Urinary bladder (tissue), 3 donors: ENCODE measurements at regions not wholly inside any gene's neighbourhood (a gene's known extent, or its start where the extent isn't known, plus 50 kb on each side); places are given as distances from the start of the nearest gene placed in this dataset.

Source experiments
- DNase-seq: peaks from one replicate; pipeline ENCODE4 v3.0.0-alpha.2; 2015; ENCODE audit errors: extremely low spot score
- H3K27ac ChIP-seq: one replicate; pipeline ENCODE4 v1.5.1; 2013; ENCODE audit warnings: low read depth, mild to moderate bottlenecking, moderate library complexity
- H3K36me3 ChIP-seq: one replicate; pipeline ENCODE4 v1.6.1; 2013; ENCODE audit warnings: mild to moderate bottlenecking, moderate library complexity; ENCODE audit not compliant: insufficient read depth
- H3K4me1 ChIP-seq: one replicate; pipeline ENCODE4 v1.6.1; 2013; ENCODE audit warnings: mild to moderate bottlenecking, moderate library complexity; ENCODE audit not compliant: insufficient read depth
- H3K4me3 ChIP-seq: one replicate; pipeline ENCODE4 v1.5.1; 2013; ENCODE audit warnings: low read depth, low read length
- WGBS: extraction: QIAGEN DNeasy Blood & Tissue Kit; methylation state at CpG from one replicate; pipeline ENCODE4 v1.1.7; 2013; 5-methylcytosine and 5-hydroxymethylcytosine counted together
- donor health status: healthy with polysubstance abuse.
- donor health status: healthy.

DNA sequence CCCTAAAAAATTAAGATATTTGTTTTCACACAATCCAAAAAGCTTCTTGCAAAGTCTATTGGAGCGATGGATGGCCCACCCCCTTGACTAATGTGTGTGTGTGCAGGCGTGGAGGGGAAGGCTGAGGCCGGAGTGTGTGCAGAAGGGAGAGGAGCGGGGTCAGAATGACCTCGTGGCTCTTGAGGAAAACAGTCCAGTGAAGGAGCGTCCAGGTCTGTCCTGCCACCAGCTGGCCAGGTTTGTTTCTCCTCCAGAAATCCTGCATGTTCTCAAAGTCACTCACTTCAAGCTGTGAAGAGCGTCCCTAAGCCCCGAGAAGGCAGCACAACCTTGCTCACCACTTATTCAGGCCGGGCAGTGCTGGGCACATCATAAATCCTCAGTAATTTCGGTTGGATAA lies 69.5 kb upstream of the SSX2IP start:
- DNase-seq: no peak
- 69% methylated on average over 10 of the region's 10 CpGs for WGBS
- Histone ChIP-seq H3K4me3 (no peak overlapping the region), H3K27ac (no peak overlapping the region), H3K36me3 (no peaks in the 10 kb centered on the region), H3K4me1 (no peaks in the 10 kb centered on the region)

DNA sequence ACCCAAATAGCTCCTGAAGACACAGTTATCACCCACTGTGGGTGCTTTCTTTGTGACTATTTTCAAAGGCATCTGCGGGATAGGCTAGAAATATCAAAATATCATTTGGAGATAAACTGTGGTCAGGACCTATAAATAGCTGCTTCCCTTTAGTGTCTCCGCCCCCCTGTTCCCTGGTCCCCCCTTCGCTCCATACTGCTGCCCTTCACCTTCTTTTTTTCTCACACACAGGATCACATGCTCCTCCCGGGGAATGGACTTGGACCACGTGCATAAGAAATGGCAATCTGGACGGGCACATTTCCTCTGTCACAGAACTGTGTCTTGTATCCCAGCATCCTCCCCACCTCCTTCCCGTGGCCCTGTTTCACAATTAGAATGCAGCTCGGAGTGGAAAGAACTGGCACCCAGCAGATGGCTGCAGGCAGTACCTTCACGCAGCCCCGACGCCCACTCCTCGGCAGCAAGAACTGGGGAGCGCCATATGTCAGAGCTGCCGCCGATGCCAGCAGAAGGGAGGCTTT lies 68.8 kb upstream of the SSX2IP start:
- WGBS: 25% methylated on average over 15 of the region's 15 CpGs
- no peak for DNase-seq
- Histone ChIP-seq H3K4me1 (no peaks in the 10 kb centered on the region), H3K27ac (no peak overlapping the region), H3K4me3 (no peak overlapping the region), H3K36me3 (no peaks in the 10 kb centered on the region)

DNA sequence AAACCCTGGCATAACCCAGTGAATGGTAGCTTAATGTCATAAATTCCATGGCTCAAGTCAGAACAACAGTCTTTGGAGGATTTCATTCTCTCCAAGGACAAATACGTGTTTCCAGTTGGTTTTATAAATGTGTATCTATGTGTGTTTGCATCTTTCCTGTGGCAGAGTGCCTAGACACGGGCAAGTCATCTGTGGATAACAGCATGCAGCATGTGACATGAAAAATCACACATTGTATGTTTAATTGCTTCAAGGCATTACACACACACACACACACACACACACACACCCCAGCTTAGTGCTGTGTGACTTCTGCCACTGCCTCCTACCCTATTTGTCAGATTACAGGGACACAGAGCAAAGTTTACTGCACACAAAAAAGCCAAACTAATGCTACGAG lies 68.2 kb upstream of the SSX2IP start:
- no peak overlapping the region for H3K4me3 ChIP-seq

DNA sequence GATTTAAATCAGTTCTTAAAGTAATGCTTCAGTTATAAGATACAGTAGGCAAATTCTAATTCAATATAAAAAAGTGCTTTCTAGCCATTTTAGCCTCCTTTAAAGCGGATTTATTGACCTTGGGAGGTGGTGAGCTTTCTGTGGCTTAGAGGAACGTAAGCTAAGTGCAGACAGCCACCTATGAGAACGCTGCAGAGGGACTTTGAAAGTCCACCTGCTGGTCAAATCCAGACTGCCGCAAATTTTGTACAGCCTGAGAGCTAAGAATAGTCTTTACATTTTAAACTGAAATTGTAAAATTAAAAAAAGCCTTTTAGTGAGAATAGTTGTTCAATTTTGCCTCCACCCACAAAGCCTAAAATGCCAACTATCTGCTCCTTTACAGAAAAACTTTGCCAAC lies 67.0 kb upstream of the SSX2IP start:
- no peaks in the 10 kb centered on the region for H3K36me3 ChIP-seq
- no peak overlapping the region for H3K27ac ChIP-seq
- 89% methylated on average over 4 of the region's 4 CpGs for WGBS
- H3K4me3 ChIP-seq: no peak overlapping the region
- no peak for DNase-seq
- no peaks in the 10 kb centered on the region for H3K4me1 ChIP-seq

More for the DNA sequence above, 68.2 kb upstream of the SSX2IP start:
- Histone ChIP-seq H3K4me1 (no peaks in the 10 kb centered on the region), H3K36me3 (no peaks in the 10 kb centered on the region), H3K27ac (no peak overlapping the region)
- WGBS: 31% methylated on average over 3 of the region's 3 CpGs
- DNase-seq: no peak

DNA sequence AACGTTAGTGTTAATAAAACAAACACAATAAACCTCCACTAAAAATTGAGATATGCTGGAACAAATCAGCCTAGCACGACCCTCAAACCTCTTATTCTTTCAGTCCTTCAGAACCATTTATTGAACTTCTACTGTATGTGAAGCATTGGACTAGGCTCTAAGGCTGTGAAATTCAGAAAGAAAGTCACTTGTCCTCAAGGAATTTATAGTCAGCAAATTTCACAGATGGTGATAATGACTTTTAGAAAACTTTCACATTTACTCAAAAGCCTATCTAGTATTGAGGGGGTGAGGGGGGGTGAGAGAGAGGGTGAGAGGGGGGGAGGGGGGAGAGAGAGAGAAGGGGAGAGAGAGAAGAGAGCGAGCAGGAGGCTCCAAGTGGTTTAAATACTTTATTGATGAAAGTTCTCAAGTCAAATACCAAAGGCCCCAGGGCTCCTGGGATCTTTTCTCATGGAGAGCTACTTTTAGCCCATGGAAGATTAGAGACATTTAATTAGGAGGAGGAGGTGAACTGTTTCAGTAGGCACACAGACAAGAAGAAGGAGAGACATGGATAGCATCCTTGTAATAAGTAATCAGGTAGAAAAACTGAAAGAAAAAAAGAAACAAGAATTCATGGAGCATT lies 66.3 kb upstream of the SSX2IP start:
- Histone ChIP-seq H3K27ac (no peak overlapping the region), H3K4me1 (no peaks in the 10 kb centered on the region), H3K4me3 (no peak overlapping the region), H3K36me3 (no peaks in the 10 kb centered on the region)
- 62% methylated on average over 3 of the region's 3 CpGs for WGBS
- DNase-seq: no peak

DNA sequence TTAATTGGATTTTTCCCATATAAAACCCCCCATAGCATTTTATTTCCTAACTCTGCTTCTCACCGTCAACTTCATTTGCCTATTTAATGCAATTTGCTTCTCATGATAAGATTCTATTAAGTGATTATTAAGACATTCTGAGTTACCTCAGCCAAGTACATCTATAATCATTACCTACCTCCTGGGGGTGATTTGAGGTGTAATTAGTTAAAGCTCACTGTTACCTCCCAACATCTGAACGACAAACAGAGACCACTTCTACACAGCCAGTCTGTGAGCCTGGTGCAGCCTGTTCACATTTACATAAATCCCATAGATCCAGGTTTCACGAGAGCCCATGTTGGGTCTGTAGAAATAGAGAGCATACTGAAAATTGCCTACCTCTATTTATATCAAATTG lies 65.7 kb upstream of the SSX2IP start:
- Histone ChIP-seq H3K4me1 (no peaks in the 10 kb centered on the region), H3K27ac (no peak overlapping the region), H3K36me3 (no peaks in the 10 kb centered on the region), H3K4me3 (no peak overlapping the region)
- no peak for DNase-seq
- 74% methylated on average over 3 of the region's 3 CpGs for WGBS

DNA sequence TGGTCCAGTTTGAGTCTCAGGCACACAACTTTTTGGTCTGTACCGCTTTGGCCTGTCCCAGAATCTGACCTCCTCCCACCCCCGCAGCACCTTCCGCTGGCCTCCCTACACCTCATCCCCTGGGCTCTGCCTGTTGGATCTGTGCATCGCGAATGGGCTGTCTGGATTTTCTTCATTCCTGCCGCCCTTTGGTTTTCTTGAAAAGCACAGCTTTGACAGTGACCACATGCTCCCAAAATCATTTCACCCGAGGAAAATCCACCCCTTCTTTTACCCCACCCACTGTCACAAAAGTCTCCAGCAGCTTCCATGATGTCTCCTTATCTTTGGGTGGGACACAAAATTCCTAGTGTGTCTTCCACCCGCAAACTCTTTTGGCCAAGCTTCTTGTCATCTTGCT lies 65.0 kb upstream of the SSX2IP start:
- Histone ChIP-seq H3K36me3 (no peaks in the 10 kb centered on the region), H3K4me3 (no peak overlapping the region), H3K4me1 (no peaks in the 10 kb centered on the region), H3K27ac (no peak overlapping the region)
- no peak for DNase-seq
- 86% methylated on average over 8 of the region's 8 CpGs for WGBS

DNA sequence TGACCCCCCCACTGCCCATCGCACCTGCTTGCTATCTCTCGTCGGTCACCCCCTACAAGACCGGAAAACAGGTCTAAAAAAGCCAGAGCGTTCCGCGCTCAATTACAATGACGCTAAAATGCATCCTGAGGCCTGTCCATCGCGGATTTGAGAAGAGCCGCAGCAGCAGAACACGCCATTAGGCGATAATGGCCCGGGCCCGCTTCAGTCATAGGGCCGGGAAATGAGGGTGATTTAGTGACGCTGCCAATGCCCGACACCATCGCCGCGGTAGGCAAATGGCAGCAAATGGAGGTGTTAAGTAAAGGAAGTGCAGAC lies 64.1 kb upstream of the SSX2IP start:
- H3K36me3 ChIP-seq: no peaks in the 10 kb centered on the region
- WGBS: 70% methylated on average over 21 of the region's 21 CpGs
- DNase-seq: no peak
- no peaks in the 10 kb centered on the region for H3K4me1 ChIP-seq
- no peak overlapping the region for H3K4me3 ChIP-seq
- H3K27ac ChIP-seq: no peak overlapping the region

DNA sequence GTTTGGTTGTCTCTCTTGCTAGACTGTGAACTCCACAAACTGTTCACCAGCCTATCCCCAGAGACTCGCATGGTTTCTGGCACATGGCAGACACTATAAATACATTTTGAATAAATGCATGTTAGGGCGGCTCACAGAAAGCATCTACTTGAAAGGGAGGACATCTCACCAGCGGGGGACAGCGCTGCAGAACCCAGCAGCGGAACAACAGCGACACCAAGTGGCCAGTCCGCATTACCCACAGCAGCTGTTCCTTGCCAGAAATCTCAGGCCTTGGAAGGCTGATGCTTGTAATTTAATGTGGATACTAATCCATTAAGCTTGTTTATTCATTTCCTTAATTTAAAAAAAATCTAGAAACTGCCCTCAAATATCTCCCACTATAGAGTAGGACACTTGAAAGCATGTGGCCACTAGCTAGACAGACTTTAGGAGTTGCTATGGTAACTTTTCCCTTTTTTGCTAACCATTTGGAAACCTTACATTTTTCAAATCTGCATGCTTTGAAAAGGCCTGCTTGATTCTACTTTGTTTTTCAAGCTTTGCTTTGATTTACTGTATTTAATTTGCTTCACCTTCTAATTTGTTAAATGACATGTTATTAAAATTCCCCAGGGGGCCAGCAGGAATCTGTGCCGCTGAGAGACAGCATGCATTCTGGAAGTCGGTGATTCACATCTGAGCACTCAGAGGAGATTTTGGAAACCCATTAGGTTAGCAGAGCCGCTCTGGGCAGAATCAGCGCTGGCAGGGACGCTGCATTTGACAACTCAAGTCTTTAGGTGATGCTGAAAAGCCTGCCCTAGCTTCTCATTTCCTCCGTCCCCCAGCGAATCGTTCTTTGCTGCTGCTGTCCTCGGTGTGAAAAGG lies 63.5 kb upstream of the SSX2IP start:
- Histone ChIP-seq H3K27ac (no peak overlapping the region), H3K36me3 (no peaks in the 10 kb centered on the region), H3K4me3 (no peak overlapping the region), H3K4me1 (no peaks in the 10 kb centered on the region)
- peak; percentile 45 for DNase-seq
- WGBS: 37% methylated on average over 16 of the region's 16 CpGs

DNA sequence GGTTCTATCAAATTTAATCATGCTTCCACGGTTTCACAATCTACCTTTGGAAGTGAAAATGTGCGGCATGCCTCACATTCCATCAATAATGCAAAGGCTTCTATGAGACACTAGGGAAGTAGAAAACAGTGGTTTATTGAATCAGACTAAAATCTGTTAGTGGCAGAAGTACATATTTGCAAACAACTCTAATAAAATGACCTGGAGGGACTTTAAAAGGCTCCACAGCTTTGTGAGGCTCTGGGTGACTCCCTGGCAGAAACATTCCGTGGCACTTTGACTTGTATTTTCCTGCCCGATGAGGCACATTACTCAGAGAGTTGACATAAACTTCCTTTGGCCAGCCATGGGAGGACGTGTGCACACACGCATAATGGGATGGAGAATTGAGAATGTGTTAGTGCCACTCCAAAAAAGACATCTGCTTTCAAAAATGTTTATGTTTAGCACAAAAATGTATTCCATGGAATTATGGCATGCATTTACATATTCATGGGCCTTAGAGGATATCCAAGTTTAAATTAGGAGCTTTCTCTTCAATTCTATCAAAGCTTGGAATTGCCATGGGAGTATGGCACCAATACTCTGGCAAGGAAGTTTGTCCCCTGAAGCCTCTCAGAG lies 60.0 kb upstream of the SSX2IP start:
- 61% methylated on average over 6 of the region's 6 CpGs for WGBS
- no peak overlapping the region for H3K27ac ChIP-seq
- H3K4me1 ChIP-seq: no peaks in the 10 kb centered on the region
- no peaks in the 10 kb centered on the region for H3K36me3 ChIP-seq
- H3K4me3 ChIP-seq: no peak overlapping the region
- peak; percentile 72 for DNase-seq

DNA sequence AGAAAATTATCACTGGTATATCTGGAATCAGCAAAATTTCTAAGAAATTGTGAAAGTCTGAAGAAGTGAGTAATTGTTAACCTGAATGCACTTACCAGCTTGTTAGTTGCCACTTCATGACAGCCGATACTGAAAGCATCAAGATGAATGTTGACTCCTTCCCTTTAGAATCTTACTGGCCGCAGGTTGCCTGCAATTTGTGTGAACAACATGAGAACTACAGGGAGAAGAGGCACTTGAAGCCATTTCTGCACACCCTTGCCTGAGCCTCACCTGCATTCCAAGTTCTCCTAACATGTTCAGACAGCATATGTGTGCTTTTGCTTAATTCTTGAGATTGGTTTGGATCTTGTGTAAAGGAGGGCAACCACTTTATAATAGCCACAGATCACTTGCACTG lies 59.2 kb upstream of the SSX2IP start:
- WGBS: 77% methylated on average over 2 of the region's 2 CpGs
- Histone ChIP-seq H3K4me1 (no peaks in the 10 kb centered on the region), H3K4me3 (no peak overlapping the region), H3K36me3 (no peaks in the 10 kb centered on the region), H3K27ac (no peak overlapping the region)
- DNase-seq: no peak

DNA sequence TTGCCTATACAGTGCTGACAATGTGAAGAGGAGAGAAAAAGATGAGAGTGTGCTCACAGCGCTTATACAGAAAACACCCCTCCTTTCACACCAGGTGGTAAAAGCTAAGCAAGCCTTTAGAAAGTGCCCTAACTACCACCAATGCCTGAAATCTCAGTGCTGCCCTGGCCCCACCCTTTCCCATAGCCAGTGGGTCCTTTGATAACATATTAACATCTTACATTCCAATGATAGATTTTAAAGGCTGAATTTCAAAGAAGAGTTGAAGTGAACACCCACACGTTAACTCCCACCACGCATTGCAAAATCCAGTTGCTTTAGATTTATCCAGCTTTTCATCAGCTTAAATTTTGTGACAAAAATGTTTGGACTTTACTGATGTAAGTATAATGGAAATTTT lies 58.1 kb upstream of the SSX2IP start:
- Histone ChIP-seq H3K36me3 (no peaks in the 10 kb centered on the region), H3K4me1 (no peaks in the 10 kb centered on the region), H3K27ac (no peak overlapping the region), H3K4me3 (no peak overlapping the region)
- DNase-seq: no peak
- 86% methylated on average over 3 of the region's 3 CpGs for WGBS

DNA sequence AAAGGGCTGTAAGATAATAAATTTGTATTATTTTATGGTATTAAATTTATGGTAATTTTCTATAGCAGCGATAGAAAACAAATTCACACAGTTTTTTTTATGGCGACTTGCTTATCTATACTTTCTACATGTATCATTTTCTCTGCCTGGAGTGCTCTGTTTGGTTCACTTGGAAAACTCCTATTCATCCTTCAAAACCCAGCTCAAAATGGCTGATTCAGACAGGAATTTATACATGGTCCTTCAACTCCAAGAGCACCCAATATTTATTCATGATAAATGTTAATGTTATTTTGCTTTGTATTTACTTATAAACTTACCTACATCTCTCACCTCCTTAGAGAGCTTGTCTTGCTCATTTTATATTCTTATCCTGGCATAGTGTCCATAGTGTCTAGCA lies 55.6 kb upstream of the SSX2IP start:
- Histone ChIP-seq H3K27ac (no peak overlapping the region), H3K36me3 (no peaks in the 10 kb centered on the region), H3K4me3 (no peak overlapping the region), H3K4me1 (no peaks in the 10 kb centered on the region)
- WGBS: 99% methylated on average over 2 of the region's 2 CpGs
- no peak for DNase-seq

DNA sequence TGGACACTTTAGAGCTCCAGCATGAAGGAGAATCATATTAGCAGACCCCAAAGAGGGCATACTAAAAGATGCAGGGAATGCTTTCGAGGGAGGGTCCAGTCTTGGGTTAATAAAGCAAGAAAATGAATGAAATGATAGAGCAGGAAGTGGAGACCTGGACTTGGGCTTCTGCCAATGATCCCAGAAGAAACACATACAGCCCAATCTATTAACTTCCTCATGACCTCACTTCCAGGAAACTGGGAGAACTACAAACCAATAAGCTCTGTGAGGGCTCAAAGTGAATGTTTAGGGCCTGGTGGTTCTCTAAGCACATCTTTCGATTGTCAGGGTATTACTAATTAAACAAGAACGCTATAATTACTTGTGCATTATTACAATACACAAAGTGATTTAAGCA lies 53.6 kb upstream of the SSX2IP start:
- DNase-seq: no peak
- Histone ChIP-seq H3K4me1 (no peaks in the 10 kb centered on the region), H3K36me3 (no peaks in the 10 kb centered on the region), H3K27ac (no peak overlapping the region), H3K4me3 (no peak overlapping the region)
- WGBS: 93% methylated on average over 3 of the region's 3 CpGs
